T-helper 22 cell (primary cell): ENCODE measurements at regions not wholly inside any gene's neighbourhood (a gene's known extent, or its start where the extent isn't known, plus 50 kb on each side); places are given as distances from the start of the nearest gene placed in this dataset.

Source experiments
- DNase-seq: peaks from one replicate; pipeline ENCODE4 v3.0.0-alpha.2; 2020; ENCODE audit warnings: low read depth

GRCh38 chr17:15109608-15110007 is 155.5 kb downstream of the PMP22 start:
- no peak for DNase-seq

GRCh38 chr17:15108992-15109391 is 156.1 kb downstream of the PMP22 start:
- DNase-seq: no peak

DNA sequence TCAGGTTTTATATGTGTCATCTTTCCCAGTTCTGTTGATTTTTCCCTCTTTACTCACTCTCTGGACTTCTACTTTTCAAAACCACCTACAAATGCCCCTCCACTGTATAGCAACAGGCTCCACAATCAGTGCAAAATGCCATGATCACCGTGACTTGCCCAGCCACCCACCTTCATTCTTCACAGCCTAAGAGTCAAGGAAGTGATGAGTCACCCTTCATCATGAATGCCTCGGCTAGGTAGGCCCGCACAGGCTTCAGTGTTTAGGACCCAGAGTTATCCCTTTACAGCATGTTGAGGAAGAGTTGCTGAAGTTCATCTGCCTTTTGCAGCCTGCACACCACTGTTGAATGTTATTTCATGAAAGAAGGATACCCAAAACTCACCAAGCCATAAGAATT is 158.6 kb downstream of the PMP22 start:
- no peak for DNase-seq

- no peak for DNase-seq
These were observed 161.3 kb downstream of the PMP22 start for GRCh38 chr17:15103785-15104184.

- no peak for DNase-seq
These were observed 164.0 kb downstream of the PMP22 start for GRCh38 chr17:15101175-15101574.

GRCh38 chr17:15096511-15096910 is 168.6 kb downstream of the PMP22 start:
- DNase-seq: no peak

DNA sequence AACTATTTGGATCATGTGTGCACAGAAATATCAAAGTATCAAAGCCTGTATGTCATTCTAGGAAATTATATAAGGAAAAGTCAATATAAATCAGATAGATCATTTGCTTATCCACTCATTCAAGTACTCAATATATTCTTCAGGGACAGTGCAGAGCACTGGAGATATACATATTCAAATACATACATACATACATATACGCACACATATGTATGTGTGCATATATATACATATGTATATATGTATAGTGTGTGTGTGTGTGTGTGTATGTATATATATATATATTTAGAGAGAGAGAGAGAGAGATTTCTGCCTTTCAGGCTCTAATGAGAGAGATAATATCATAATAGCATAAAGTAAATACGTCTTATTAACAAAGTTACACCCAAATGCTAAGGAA is 169.2 kb downstream of the PMP22 start:
- DNase-seq: no peak

- DNase-seq: no peak
These were observed 172.4 kb downstream of the PMP22 start for GRCh38 chr17:15092762-15093161.

DNA sequence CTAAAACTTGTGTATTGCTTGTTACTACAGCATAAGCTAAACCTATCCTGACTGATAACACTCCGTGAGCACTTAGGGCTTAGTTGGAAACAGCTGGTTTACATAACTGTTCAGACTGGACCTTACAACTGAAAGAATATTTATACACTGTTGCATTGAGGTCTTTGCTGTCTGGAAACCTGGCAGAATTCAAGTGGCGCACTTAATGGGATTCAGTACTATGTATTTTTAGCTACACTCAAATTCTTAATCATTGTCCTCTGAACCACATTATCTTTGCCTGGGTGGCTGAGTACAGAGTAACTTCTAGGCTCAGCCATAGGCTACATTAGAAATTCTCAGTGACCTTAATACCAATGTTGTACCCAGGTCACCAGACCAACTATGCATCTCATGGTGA is 172.9 kb downstream of the PMP22 start:
- DNase-seq: no peak

GRCh38 chr17:15091825-15092224 is 173.3 kb downstream of the PMP22 start:
- no peak for DNase-seq

GRCh38 chr17:15090533-15090932 is 174.6 kb downstream of the PMP22 start:
- DNase-seq: no peak

DNA sequence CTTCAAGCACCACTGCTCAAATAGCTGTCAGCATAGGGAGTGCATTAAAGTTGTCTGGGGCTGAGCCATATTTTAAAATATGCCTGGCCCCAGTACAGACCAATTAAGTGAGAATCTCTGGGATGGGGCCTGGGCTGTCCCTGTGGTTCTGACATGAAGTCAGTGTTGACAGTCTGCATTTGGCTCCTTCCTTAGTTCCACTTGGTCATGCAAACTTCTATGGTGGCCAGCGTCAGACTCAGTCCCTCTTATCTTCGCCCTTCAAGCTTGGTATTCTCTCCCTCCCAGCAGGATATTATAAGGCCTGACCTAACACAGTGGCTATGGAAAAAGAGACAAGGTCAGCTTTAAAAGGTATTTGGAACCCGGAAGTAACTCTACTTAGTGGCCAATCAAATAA is 177.2 kb downstream of the PMP22 start:
- DNase-seq: no peak

GRCh38 chr17:15086776-15087295 is 178.3 kb downstream of the PMP22 start:
- DNase-seq: no peak

DNA sequence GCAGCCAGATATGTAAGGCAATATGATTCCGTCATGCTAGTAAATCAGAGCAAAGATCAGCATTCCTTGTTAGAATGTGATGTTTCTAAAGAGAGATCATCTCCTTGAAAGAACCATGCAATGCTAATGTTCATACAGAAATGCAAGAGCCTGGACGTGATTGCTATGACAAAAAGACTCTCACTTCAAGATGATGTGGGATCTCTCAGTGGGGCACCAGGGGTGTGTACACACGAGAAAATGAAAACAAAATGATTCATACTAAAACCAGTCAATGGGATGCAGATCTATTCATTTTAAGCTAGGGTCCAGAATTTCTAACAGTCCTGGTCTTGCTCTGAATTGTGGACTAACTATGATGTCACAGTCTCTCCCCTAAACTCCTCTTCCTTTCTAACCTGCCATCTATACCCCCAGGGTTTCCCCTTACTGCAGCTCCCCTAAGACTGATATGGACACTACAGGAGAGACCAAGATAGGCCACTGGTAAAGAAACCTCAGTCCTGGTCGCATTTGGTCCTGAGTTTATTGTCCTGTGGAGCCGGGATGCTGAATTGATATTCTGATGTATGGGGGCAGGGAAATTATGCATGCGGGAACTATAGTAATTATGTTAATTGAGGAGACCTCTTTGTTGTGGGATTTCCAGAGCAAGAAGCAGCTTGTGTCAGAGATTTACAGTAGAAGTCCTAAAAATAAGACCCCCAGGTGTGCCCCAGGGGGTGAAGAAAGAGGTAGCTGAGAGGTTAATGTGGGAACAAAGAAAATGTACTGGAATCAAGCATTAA is 179.0 kb downstream of the PMP22 start:
- no peak for DNase-seq

DNA sequence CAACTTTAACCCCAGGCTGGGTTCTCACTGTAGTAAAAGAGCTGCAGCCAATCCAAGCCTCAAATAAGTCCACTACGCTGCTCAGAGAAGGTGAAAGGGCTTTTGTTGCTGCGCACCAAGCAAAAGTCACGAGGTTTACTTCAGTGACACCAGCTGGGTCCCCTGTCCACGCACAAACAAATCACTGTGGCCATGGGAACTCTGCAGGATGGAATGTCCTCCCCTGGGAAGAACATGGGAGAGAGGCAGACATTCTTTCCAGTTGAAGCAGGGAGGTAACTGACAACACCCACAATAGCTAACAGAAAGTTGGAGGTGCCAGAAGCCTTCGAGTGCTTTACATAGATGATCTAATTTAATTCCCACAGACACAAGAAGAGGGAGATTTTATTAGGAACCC is 181.9 kb downstream of the PMP22 start:
- no peak for DNase-seq

DNA sequence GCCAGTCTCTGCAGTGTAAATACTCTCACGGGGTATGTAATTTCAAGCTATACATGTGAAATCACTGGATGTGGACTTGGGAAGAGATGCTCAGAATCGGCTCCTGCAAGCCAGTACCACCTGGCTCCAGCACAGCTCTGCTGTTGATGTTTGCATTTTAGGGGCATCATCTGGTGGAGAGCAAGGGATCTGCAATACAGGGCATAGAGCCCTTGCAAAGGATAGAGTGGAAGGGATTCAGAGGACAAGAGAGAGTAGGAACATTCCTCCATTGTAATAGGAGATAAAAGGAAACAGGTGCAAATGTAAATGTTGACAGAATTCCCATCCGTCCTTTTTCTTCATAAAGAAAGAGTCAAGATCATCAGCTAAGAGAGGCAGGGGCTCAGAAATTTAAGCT is 184.1 kb downstream of the PMP22 start:
- DNase-seq: no peak

DNA sequence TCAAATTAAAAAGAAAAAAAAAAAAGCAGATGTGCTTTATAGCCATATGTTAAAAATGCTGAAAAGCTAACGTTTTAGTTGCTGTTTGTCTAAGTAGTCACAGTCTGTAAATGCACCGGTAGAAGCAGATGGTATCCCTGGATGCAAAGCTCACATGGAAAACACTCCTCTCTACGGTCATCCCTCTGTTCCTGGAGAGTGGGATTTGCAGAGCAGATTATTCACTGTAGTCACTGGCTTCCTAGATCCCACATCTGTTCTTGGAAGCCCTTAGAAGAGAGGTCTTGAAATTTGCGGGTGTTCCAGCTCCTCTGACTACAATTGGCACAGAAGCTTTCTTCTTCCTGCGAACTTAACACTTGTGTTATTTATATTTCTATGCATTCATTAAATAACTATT is 186.6 kb downstream of the PMP22 start:
- no peak for DNase-seq

GRCh38 chr17:15076991-15077663 is 188.0 kb downstream of the PMP22 start:
- no peak for DNase-seq

- no peak for DNase-seq
These were observed 213.2 kb downstream of the PMP22 start for GRCh38 chr17:15051933-15052332.

DNA sequence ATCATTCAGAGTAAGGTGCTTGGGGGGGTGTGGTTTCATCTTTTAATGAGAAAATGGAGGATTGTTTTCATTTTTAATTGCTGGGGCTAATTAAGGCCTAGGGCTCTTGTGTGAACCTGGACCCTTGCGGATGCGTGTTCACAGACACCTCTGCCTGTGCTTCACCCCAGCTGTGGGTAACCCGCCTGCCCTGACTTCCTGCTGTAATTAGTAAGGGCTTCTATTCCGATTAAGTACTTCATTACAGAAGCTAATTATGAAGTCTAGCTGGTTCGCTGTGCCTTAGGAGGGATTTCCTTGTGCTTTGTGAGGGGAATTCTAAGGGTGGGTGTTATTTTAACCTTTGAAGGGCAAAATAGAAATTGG is 215.3 kb downstream of the PMP22 start:
- DNase-seq: no peak

DNA sequence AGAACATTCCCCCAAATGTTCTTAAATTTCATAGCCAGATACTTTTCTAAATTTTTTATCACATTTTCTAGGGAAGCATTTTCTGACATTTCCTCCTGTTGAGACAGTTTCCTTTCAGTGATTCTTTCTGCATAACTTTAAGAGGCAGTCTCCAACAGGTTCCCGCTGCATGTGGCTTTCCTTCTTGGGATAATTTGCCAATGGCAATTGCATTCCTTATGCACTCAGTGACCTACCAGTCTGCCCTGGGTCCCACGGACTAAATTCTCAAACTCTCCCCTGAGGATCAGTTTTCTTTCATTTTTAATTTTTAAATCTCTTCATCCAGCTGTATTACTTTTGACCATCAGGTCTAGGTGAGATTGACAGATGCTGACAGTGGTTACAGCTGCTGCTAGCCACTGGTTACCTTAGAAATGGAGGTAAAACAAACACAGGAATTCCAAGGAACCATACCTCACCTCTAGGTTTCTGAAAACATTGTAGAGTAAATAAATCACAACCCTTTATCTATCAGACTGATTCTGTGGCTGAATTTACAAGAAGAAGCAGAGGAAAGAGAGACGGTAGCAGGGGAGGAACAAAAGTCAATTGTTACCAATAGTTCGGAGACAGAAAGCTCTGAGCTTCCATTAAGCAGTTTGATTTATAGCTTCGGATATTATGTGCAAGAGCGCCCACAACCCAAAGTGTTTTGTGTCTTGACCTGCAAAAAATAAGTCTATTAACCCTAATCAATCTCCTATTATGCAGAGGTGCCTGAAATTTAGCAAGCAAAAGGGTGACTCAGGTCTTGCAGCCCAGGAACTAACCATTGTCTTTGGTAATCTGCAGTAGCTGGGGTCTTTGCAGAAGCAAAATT is 216.0 kb downstream of the PMP22 start:
- no peak for DNase-seq

DNA sequence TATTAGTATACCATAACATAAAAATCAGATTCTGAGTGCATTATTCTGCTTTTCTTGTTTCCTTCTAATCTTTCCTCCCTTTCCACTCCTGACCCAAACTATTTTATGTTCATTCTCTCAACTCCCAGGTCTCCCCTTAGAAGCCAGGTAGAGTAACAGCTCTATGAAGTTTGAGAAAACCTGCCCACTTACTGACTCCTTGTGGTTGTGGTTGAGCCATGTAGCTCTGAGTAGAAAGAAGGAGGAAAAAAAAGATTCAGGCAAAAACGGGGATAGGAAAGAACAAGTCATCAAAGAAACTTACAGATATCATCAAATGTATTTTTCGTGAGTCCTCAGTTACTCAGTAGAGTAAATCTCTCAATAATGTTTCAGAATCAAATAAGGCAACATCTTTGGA is 216.7 kb downstream of the PMP22 start:
- DNase-seq: no peak

DNA sequence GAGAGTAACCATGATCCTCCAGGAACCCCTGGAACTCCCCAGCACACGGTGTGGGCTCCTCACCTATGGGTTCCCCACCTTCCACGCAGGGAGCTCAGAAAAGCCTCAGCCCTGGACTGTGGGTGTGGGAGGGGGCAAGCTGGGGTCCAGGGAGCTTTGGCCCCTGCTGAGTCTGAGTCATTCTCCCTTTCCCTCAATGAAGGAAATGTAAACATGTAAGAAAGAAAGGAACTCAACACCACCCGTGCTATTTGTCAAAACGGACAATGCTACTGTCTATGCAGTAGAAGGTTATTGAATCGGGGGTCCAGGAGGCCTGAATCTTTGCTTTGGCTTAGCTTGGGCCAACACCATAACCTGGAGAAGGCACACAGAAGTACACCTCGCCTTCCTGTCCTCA is 222.8 kb downstream of the PMP22 start:
- DNase-seq: no peak
